Liver (tissue), 8 donors: ENCODE measurements at regions not wholly inside any gene's neighbourhood (a gene's known extent, or its start where the extent isn't known, plus 50 kb on each side); places are given as distances from the start of the nearest gene placed in this dataset.

ENCODE experiments used
- DNase-seq: peaks from one replicate; pipeline ENCODE4 v3.0.0-alpha.2; 2017; ENCODE audit warnings: low spot score
- H3K27ac ChIP-seq, 2 donors: one replicate each; pipeline ENCODE4 v1.7.0; 2013; ENCODE audit warnings: inconsistent platforms in 2 of 2, low read length in 2 of 2, control low read depth in 1 of 2, low read depth in 1 of 2, mild to moderate bottlenecking in 1 of 2
- H3K27me3 ChIP-seq, 4 donors: one replicate each; pipeline versions ENCODE4 v1.6.1 to v1.7.0; 2013; ENCODE audit warnings: low read length in 3 of 4, inconsistent platforms in 1 of 4, mild to moderate bottlenecking in 1 of 4, moderate library complexity in 1 of 4; ENCODE audit not compliant: control insufficient read depth in 4 of 4, insufficient read depth in 4 of 4
- H3K36me3 ChIP-seq, 4 donors: one replicate each; pipeline versions ENCODE4 v1.6.1 to v1.7.0; 2013; ENCODE audit warnings: low read length in 3 of 4, mild to moderate bottlenecking in 3 of 4, low read depth in 1 of 4, moderate library complexity in 1 of 4; ENCODE audit not compliant: control insufficient read depth in 4 of 4, insufficient read depth in 3 of 4
- H3K4me1 ChIP-seq, 4 donors: one replicate each; pipeline versions ENCODE4 v1.6.1 to v1.7.0; 2013; ENCODE audit warnings: low read length in 3 of 4, mild to moderate bottlenecking in 3 of 4, moderate library complexity in 1 of 4; ENCODE audit not compliant: control insufficient read depth in 4 of 4, insufficient read depth in 4 of 4
- H3K4me3 ChIP-seq, 3 donors: one replicate each; pipeline versions ENCODE4 v1.6.1 to v1.7.0; 2013; ENCODE audit warnings: low read length in 3 of 3, control low read depth in 1 of 3, low read depth in 1 of 3, mild to moderate bottlenecking in 1 of 3
- H3K9ac ChIP-seq, 2 donors: one replicate each; pipeline ENCODE4 v1.7.0; 2013; ENCODE audit warnings: low read length in 2 of 2, mild to moderate bottlenecking in 2 of 2, moderate library complexity in 2 of 2, control low read depth in 1 of 2, low read depth in 1 of 2
- H3K9me3 ChIP-seq, 4 donors: one replicate each; pipeline versions ENCODE4 v1.6.1 to v1.7.0; 2013; ENCODE audit warnings: low read length in 3 of 4; ENCODE audit not compliant: control insufficient read depth in 4 of 4
- CTCF ChIP-seq: fragments of 150-350 bp; IDR thresholded peaks from 2 replicates; pipeline ENCODE4 v1.5.1; 2017; ENCODE audit warnings: improper control_type of control experiment, low read depth, low read length; ENCODE audit not compliant: missing input control
- FOXA1 ChIP-seq: IDR thresholded peaks from 2 replicates; pipeline ENCODE4 v1.6.1; 2016; ENCODE audit warnings: antibody characterized with exemption
- GABPA ChIP-seq, 2 donors: IDR thresholded peaks in 1 of 2; conservative IDR thresholded peaks in 1 of 2; 2 replicates each; pipeline ENCODE4 v1.6.1; 2016; ENCODE audit warnings: antibody characterized with exemption in 2 of 2, mild to moderate bottlenecking in 1 of 2, moderate library complexity in 1 of 2
- NR2F2 ChIP-seq: IDR thresholded peaks from 2 replicates; pipeline ENCODE4 v1.6.1; 2016; ENCODE audit warnings: antibody characterized with exemption
- REST ChIP-seq: IDR thresholded peaks from 2 replicates; pipeline ENCODE4 v1.6.1; 2016; ENCODE audit warnings: antibody characterized with exemption, mild to moderate bottlenecking
- ZBTB33 ChIP-seq: IDR thresholded peaks from 2 replicates; pipeline ENCODE4 v1.6.1; 2016; ENCODE audit warnings: antibody characterized with exemption
- WGBS: extraction: QIAGEN DNeasy Blood & Tissue Kit; methylation state at CpG from one replicate; pipeline ENCODE4 v1.1.7; 2013; 5-methylcytosine and 5-hydroxymethylcytosine counted together
- donor health status: healthy.
- donor health status: healthy.
- donor health status: healthy.
- donor health status: healthy.
- donor health status: healthy.

- H3K4me3 ChIP-seq, result no peak overlapping the region
- H3K27ac ChIP-seq, result no peak overlapping the region
- 66% methylated on average over 2 of the region's 2 CpGs for WGBS
- H3K36me3 ChIP-seq, result no peaks in the 10 kb centered on the region
- no peaks in the 10 kb centered on the region for H3K27me3 ChIP-seq
- no peaks in the 10 kb centered on the region for H3K9me3 ChIP-seq
- H3K9ac ChIP-seq, result no peak overlapping the region
- no peak for TF ChIP-seq NR2F2
- no peak for TF ChIP-seq FOXA1
- no peak for TF ChIP-seq REST
- no peak for TF ChIP-seq CTCF
- H3K4me1 ChIP-seq, result no peaks in the 10 kb centered on the region
- no peak for DNase-seq
Observed at GRCh38 chr5:128763321-128763720, 202.0 kb upstream of the SLC27A6 start.

GRCh38 chr5:128764601-128765310 lies 200.5 kb upstream of the SLC27A6 start:
- Histone ChIP-seq H3K9me3 (no peaks in the 10 kb centered on the region), H3K9ac (no peak overlapping the region), H3K4me1 (no peaks in the 10 kb centered on the region), H3K4me3 (no peak overlapping the region), H3K36me3 (no peaks in the 10 kb centered on the region), H3K27me3 (no peaks in the 10 kb centered on the region), H3K27ac (no peak overlapping the region)
- 47% methylated on average over 4 of the region's 4 CpGs for WGBS
- TF ChIP-seq GABPA (IDR thresholded peaks at IDR 0.05 in 1 of 2, conservative IDR thresholded peaks at IDR 0.05 in 1 of 2) (no peak), CTCF (no peak)
- no peak for DNase-seq

- no peaks in the 10 kb centered on the region for H3K27me3 ChIP-seq
- H3K36me3 ChIP-seq, result no peaks in the 10 kb centered on the region
- no peak overlapping the region for H3K9ac ChIP-seq
- no peak overlapping the region for H3K4me3 ChIP-seq
- no peak for TF ChIP-seq ZBTB33
- no peaks in the 10 kb centered on the region for H3K9me3 ChIP-seq
- H3K4me1 ChIP-seq, result no peaks in the 10 kb centered on the region
- whole genome bisulfite sequencing, result 74% methylated on average over 3 of the region's 3 CpGs
- no peak for DNase-seq
- H3K27ac ChIP-seq, result no peak overlapping the region
Observed at GRCh38 chr5:128765448-128766061, 199.7 kb upstream of the SLC27A6 start.
